ENCODE measurements at regions not wholly inside any gene's neighbourhood (a gene's known extent, or its start where the extent isn't known, plus 50 kb on each side); places are given as distances from the start of the nearest gene placed in this dataset.

GRCh38 chr15:39118510-39118909 is 462.4 kb upstream of the THBS1 start:
- Histone ChIP-seq H3K4me1 (ENCODE audit: low read length) (no peaks in the 10 kb centered on the region), H3K36me3 (replicated peaks; ENCODE audit: insufficient read depth, low read length) (no peaks in the 10 kb centered on the region), H3K9me3 (replicated peaks; ENCODE audit: insufficient read depth, low read length) (no peaks in the 10 kb centered on the region), H3K4me2 (ENCODE audit: low read depth, low read length) (no peak overlapping the region), H3K79me2 (ENCODE audit: low read length) (no peaks in the 10 kb centered on the region), H4K20me1 (ENCODE audit: insufficient read depth, low read length) (no peaks in the 10 kb centered on the region), H3K9me2 (replicated peaks; ENCODE audit: insufficient read depth, low read length) (no peaks in the 10 kb centered on the region), H2AFZ (ENCODE audit: low read length) (no peak overlapping the region), H3K27me3 (replicated peaks; ENCODE audit: insufficient read depth, low read length) (no peaks in the 10 kb centered on the region), H3K27ac (ENCODE audit: low read length) (no peak overlapping the region), H3F3A (ENCODE audit: insufficient read depth, low read length) (no peaks in the 10 kb centered on the region), H3K9ac (ENCODE audit: low read length) (no peak overlapping the region), H3K4me3 (ENCODE audit: low read length) (no peak overlapping the region)
- no peak for DNase-seq
- no peak for TF ChIP-seq EZH2 (optimal IDR thresholded peaks at IDR 0.05; ENCODE audit: low read depth, low read length)
- TF ChIP-seq CTCF (IDR thresholded peaks at IDR 0.05; ENCODE audit: low read length), result no peak

GRCh38 chr15:39124155-39124552 is 456.7 kb upstream of the THBS1 start:
- H3K79me2 ChIP-seq (ENCODE audit: low read length), result no peaks in the 10 kb centered on the region
- H3K4me1 ChIP-seq (ENCODE audit: low read length), result no peaks in the 10 kb centered on the region
- no peaks in the 10 kb centered on the region for H3K36me3 ChIP-seq (replicated peaks; ENCODE audit: insufficient read depth, low read length)
- DNase-seq, result no peak
- TF ChIP-seq EZH2phosphoT487 (IDR thresholded peaks at IDR 0.05; ENCODE audit: low read length) (no peak), EZH2 (optimal IDR thresholded peaks at IDR 0.05; ENCODE audit: low read depth, low read length) (no peak), CTCF (IDR thresholded peaks at IDR 0.05; ENCODE audit: low read length) (no peak)
- H3K9ac ChIP-seq (ENCODE audit: low read length), result no peak overlapping the region
- no peaks in the 10 kb centered on the region for H3F3A ChIP-seq (ENCODE audit: insufficient read depth, low read length)
- no peaks in the 10 kb centered on the region for H4K20me1 ChIP-seq (ENCODE audit: insufficient read depth, low read length)
- no peaks in the 10 kb centered on the region for H3K9me2 ChIP-seq (replicated peaks; ENCODE audit: insufficient read depth, low read length)
- H3K9me3 ChIP-seq (replicated peaks; ENCODE audit: insufficient read depth, low read length), result no peaks in the 10 kb centered on the region
- H3K27me3 ChIP-seq (replicated peaks; ENCODE audit: insufficient read depth, low read length), result no peaks in the 10 kb centered on the region
- H3K4me2 ChIP-seq (ENCODE audit: low read depth, low read length), result no peak overlapping the region
- H3K27ac ChIP-seq (ENCODE audit: low read length), result no peak overlapping the region
- no peak overlapping the region for H3K4me3 ChIP-seq (ENCODE audit: low read length)
- H2AFZ ChIP-seq (ENCODE audit: low read length), result no peak overlapping the region

GRCh38 chr15:39124553-39125171 is 456.2 kb upstream of the THBS1 start:
- H3K9me2 ChIP-seq (replicated peaks; ENCODE audit: insufficient read depth, low read length), result no peaks in the 10 kb centered on the region
- H3K27ac ChIP-seq (ENCODE audit: low read length), result no peak overlapping the region
- H3K36me3 ChIP-seq (replicated peaks; ENCODE audit: insufficient read depth, low read length), result no peaks in the 10 kb centered on the region
- no peaks in the 10 kb centered on the region for H3F3A ChIP-seq (ENCODE audit: insufficient read depth, low read length)
- no peaks in the 10 kb centered on the region for H3K9me3 ChIP-seq (replicated peaks; ENCODE audit: insufficient read depth, low read length)
- no peaks in the 10 kb centered on the region for H3K4me1 ChIP-seq (ENCODE audit: low read length)
- TF ChIP-seq EZH2 (optimal IDR thresholded peaks at IDR 0.05; ENCODE audit: low read depth, low read length) (no peak), CTCF (IDR thresholded peaks at IDR 0.05; ENCODE audit: low read length) (no peak), EZH2phosphoT487 (IDR thresholded peaks at IDR 0.05; ENCODE audit: low read length) (no peak)
- no peaks in the 10 kb centered on the region for H4K20me1 ChIP-seq (ENCODE audit: insufficient read depth, low read length)
- no peak overlapping the region for H3K4me2 ChIP-seq (ENCODE audit: low read depth, low read length)
- no peak overlapping the region for H3K9ac ChIP-seq (ENCODE audit: low read length)
- H3K79me2 ChIP-seq (ENCODE audit: low read length), result no peaks in the 10 kb centered on the region
- H3K4me3 ChIP-seq (ENCODE audit: low read length), result no peak overlapping the region
- no peaks in the 10 kb centered on the region for H3K27me3 ChIP-seq (replicated peaks; ENCODE audit: insufficient read depth, low read length)
- no peak for DNase-seq
- no peak overlapping the region for H2AFZ ChIP-seq (ENCODE audit: low read length)

Measured in MM.1S (cell line).